MM.1S (cell line): ENCODE measurements at regions not wholly inside any gene's neighbourhood (a gene's known extent, or its start where the extent isn't known, plus 50 kb on each side); places are given as distances from the start of the nearest gene placed in this dataset.

Source experiments
- DNase-seq: peaks from one replicate; pipeline ENCODE4 v3.0.0-alpha.2; 2015
- H2AFZ ChIP-seq: fragments of 300-600 bp; sonication (generic); 2 replicates; pipeline ENCODE4 v1.6.0; 2016; ENCODE audit warnings: antibody characterized with exemption, low read length
- H3F3A ChIP-seq: fragments of 300-600 bp; sonication (generic); 2 replicates; pipeline ENCODE4 v1.6.1; 2016; ENCODE audit warnings: mild to moderate bottlenecking, antibody characterized with exemption, low read length, moderate library complexity, mixed read lengths; ENCODE audit not compliant: insufficient read depth
- H3K27ac ChIP-seq: fragments of 300-600 bp; sonication (generic); 2 replicates; pipeline ENCODE4 v1.5.1; 2016; ENCODE audit warnings: mild to moderate bottlenecking, low read length
- H3K27me3 ChIP-seq: fragments of 300-600 bp; sonication (generic); replicated peaks from 2 replicates; pipeline ENCODE4 v1.6.0; 2016; ENCODE audit warnings: low read length; ENCODE audit not compliant: insufficient read depth
- H3K36me3 ChIP-seq: fragments of 300-600 bp; sonication (generic); replicated peaks from 2 replicates; pipeline ENCODE4 v1.6.1; 2016; ENCODE audit warnings: mild to moderate bottlenecking, low read length, mixed read lengths; ENCODE audit not compliant: insufficient read depth
- H3K4me1 ChIP-seq: fragments of 300-600 bp; sonication (generic); 2 replicates; pipeline ENCODE4 v1.6.1; 2016; ENCODE audit warnings: low read length, mixed read lengths
- H3K4me2 ChIP-seq: fragments of 300-600 bp; sonication (generic); 2 replicates; pipeline ENCODE4 v1.6.0; 2016; ENCODE audit warnings: low read depth, low read length
- H3K4me3 ChIP-seq: fragments of 300-600 bp; sonication (generic); 2 replicates; pipeline ENCODE4 v1.5.1; 2016; ENCODE audit warnings: low read length, mixed read lengths
- H3K79me2 ChIP-seq: fragments of 300-600 bp; sonication (generic); 2 replicates; pipeline ENCODE4 v1.6.1; 2016; ENCODE audit warnings: mixed run types, low read length, mixed read lengths
- H3K9ac ChIP-seq: fragments of 300-600 bp; sonication (generic); 2 replicates; pipeline ENCODE4 v1.6.1; 2016; ENCODE audit warnings: low read length, mixed read lengths
- H3K9me2 ChIP-seq: fragments of 300-600 bp; sonication (generic); replicated peaks from 2 replicates; pipeline ENCODE4 v1.6.1; 2016; ENCODE audit warnings: mild to moderate bottlenecking, low read length, mixed read lengths; ENCODE audit not compliant: insufficient read depth
- H3K9me3 ChIP-seq: fragments of 300-600 bp; sonication (generic); replicated peaks from 2 replicates; pipeline ENCODE4 v1.6.1; 2016; ENCODE audit warnings: mild to moderate bottlenecking, low read length, mixed read lengths; ENCODE audit not compliant: insufficient read depth
- H4K20me1 ChIP-seq: fragments of 300-600 bp; sonication (generic); 2 replicates; pipeline ENCODE4 v1.6.1; 2016; ENCODE audit warnings: mild to moderate bottlenecking, low read length, moderate library complexity, mixed read lengths; ENCODE audit not compliant: insufficient read depth
- EZH2 ChIP-seq: fragments of 300-600 bp; sonication (generic); optimal IDR thresholded peaks from 2 replicates; pipeline ENCODE3; 2017; ENCODE audit warnings: low read depth, mild to moderate bottlenecking, antibody characterized with exemption, low read length, mixed read lengths
- EZH2phosphoT487 ChIP-seq: fragments of 300-600 bp; sonication (generic); IDR thresholded peaks from 2 replicates; pipeline ENCODE4 v1.6.1; 2018; ENCODE audit warnings: antibody characterized with exemption, low read length
- TF ChIP-seq, protein P1 (sequence below): fragments of 300-600 bp; sonication (generic); IDR thresholded peaks from 2 replicates; pipeline ENCODE4 v1.5.1; 2016; ENCODE audit warnings: antibody characterized with exemption, low read length, mixed read lengths

DNA sequence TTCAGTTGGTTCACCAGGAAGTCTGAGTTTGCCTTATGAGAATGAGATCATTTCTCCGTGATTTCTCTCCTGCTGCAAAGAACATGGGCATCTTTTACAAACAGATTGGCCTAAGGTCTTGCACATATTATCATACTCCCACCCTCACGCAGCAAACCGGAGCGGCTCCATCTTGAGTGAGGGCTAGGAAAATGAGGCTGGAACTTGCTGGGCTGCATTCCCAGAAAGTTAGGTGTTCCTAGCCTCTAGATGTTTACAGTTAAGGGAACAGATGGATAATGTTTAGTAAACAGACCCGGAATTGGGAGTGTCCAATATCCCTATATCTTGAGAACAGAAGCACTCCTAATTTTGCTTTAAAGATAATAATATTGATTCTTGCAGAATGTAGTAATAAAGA lies 247.9 kb upstream of the VCX3A start:
- Histone ChIP-seq H3K27ac (no peak overlapping the region), H3K36me3 (no peaks in the 10 kb centered on the region), H2AFZ (no peak overlapping the region), H3K4me2 (no peak overlapping the region), H3K4me1 (peaks cover 6% of the 10 kb centered on the region), H3K9me3 (no peaks in the 10 kb centered on the region), H3K79me2 (no peaks in the 10 kb centered on the region), H3K27me3 (no peaks in the 10 kb centered on the region), H3K9ac (no peak overlapping the region), H3F3A (no peaks in the 10 kb centered on the region), H3K4me3 (no peak overlapping the region), H3K9me2 (no peaks in the 10 kb centered on the region), H4K20me1 (no peaks in the 10 kb centered on the region)
- no peak for DNase-seq
- TF ChIP-seq EZH2 (no peak), EZH2phosphoT487 (no peak)
- TF ChIP-seq, protein P1, sequence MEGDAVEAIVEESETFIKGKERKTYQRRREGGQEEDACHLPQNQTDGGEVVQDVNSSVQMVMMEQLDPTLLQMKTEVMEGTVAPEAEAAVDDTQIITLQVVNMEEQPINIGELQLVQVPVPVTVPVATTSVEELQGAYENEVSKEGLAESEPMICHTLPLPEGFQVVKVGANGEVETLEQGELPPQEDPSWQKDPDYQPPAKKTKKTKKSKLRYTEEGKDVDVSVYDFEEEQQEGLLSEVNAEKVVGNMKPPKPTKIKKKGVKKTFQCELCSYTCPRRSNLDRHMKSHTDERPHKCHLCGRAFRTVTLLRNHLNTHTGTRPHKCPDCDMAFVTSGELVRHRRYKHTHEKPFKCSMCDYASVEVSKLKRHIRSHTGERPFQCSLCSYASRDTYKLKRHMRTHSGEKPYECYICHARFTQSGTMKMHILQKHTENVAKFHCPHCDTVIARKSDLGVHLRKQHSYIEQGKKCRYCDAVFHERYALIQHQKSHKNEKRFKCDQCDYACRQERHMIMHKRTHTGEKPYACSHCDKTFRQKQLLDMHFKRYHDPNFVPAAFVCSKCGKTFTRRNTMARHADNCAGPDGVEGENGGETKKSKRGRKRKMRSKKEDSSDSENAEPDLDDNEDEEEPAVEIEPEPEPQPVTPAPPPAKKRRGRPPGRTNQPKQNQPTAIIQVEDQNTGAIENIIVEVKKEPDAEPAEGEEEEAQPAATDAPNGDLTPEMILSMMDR = no peak

DNA sequence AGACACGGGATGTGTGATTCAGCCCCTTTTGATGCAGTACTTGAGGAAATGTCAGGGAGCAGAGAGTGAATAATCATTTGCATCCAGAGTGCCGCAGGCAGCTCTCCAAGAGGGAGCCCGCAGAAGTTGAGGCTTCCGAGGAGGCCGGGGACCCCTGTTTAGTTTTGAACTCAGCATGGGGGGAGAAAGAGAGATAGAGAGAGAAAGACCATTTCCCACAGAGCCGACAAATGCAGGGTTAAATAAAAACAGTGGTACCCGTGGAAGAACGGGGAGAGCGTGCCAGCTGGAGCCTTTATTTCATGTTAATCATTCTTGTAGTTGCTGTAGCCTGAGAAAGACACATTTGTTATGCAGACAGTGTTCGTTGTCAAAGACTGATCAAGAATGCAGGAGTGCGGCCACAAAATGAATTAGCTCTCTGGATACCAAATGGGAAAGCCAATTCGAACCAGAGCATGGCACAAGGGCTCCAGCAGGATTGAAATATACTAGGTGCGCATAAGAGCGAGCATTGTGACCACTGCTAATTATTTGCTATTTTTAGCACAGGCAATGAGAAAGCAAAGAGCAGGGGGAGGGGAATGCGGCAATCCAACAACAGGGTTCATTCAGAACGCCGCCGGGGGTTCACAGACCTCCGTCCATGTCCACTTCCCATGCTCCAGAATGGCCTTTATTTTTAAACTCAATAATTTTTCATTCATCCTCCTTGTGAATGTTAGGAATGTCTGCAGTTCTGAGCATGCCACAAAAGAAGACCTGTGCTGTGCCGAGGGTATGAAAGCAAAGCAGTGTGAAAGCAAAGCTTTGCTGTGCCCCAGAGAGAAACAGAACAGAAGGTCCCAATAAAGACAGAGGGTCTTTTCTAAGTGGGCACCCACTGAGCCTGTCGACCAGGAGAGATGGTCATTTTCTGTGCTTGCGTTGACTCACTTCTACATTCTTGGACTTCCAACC lies 243.9 kb upstream of the VCX3A start:
- no peaks in the 10 kb centered on the region for H3K79me2 ChIP-seq
- H3K9ac ChIP-seq = no peak overlapping the region
- H3K4me3 ChIP-seq = no peak overlapping the region
- no peak overlapping the region for H3K4me2 ChIP-seq
- H3K4me1 ChIP-seq = peaks cover 18% of the 10 kb centered on the region
- TF ChIP-seq EZH2phosphoT487 = no peak
- no peak for TF ChIP-seq EZH2
- no peaks in the 10 kb centered on the region for H3K36me3 ChIP-seq
- H3K27me3 ChIP-seq = no peaks in the 10 kb centered on the region
- H3K9me3 ChIP-seq = no peaks in the 10 kb centered on the region
- H3K9me2 ChIP-seq = no peaks in the 10 kb centered on the region
- H4K20me1 ChIP-seq = no peaks in the 10 kb centered on the region
- no peak overlapping the region for H3K27ac ChIP-seq
- no peak for DNase-seq
- no peak overlapping the region for H2AFZ ChIP-seq
- no peaks in the 10 kb centered on the region for H3F3A ChIP-seq

DNA sequence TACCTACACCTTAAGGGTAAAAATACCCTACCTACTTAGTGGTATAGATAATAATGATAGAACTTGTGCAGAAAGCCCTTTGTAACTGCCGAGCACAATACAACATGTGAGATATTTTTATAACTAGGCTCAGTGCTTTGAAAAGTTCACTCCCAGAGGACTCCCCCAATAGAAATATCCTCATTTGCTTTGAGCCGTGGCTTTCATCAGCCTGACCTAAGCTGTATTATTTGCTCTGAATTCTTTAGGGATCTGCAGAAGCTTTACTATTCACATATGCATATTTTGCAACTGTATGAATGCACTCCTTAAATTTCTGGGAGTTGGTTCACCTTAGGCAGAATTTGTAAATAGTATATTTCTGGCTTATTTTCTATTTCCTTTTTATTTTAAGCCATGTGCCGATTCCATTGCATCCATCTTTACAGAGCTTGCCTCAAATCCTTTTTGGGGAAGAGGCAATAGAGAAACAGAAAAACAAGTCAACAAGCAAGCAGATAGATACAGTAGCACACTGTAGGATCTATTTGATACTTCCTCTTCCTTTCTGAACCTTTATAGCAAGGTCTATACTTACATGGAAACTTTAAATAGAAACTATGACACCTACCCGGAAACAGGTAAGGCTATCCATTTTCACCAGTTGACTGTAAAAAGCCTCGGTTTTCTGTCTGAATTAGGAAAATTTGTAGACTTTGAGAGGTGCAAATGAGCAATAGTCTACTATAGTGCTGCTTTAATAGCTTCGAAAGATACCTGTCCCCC lies 242.5 kb upstream of the VCX3A start:
- TF ChIP-seq EZH2phosphoT487 = no peak
- TF ChIP-seq EZH2 = no peak
- Histone ChIP-seq H4K20me1 (no peaks in the 10 kb centered on the region), H3K27me3 (no peaks in the 10 kb centered on the region), H2AFZ (peak overlapping the region; percentile 60; the same call in 1 of the 2 replicates), H3K9me3 (no peaks in the 10 kb centered on the region), H3K4me2 (peak overlapping the region; percentile 39), H3K36me3 (no peaks in the 10 kb centered on the region), H3F3A (no peaks in the 10 kb centered on the region), H3K4me1 (peaks cover 18% of the 10 kb centered on the region), H3K27ac (peak overlapping the region; percentile 75), H3K9me2 (no peaks in the 10 kb centered on the region), H3K79me2 (no peaks in the 10 kb centered on the region), H3K4me3 (no peak overlapping the region), H3K9ac (peak overlapping the region; percentile 12; the same call in 1 of the 2 replicates)
- peak; percentile 35 for DNase-seq

DNA sequence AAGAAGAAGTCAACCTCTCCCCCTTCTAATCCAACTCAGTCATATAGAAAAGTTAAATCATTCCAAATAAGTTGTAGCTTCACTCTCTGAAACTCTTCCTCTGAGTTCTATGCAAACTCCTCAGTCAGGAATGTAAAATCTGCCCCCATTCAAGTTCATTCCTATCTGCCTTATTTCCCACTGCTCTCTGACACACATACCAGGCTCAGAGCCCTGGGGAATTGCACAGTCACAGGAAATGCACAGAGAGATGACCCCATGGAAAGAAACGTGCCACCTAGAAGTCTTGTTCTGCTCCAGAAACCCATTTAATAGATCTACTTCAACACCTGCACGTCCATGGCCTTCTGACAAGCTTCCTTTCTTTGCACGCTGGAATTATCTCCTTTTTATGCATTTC lies 236.0 kb upstream of the VCX3A start:
- TF ChIP-seq, protein P1 = no peak
- no peak for TF ChIP-seq EZH2phosphoT487
- no peak for TF ChIP-seq EZH2
- Histone ChIP-seq H3K79me2 (no peaks in the 10 kb centered on the region), H3F3A (no peaks in the 10 kb centered on the region), H3K9me3 (no peaks in the 10 kb centered on the region), H3K9me2 (no peaks in the 10 kb centered on the region), H3K27ac (no peak overlapping the region), H3K4me1 (no peaks in the 10 kb centered on the region), H4K20me1 (no peaks in the 10 kb centered on the region), H3K27me3 (no peaks in the 10 kb centered on the region), H3K36me3 (no peaks in the 10 kb centered on the region), H2AFZ (no peak overlapping the region), H3K4me2 (no peak overlapping the region), H3K4me3 (no peak overlapping the region), H3K9ac (no peak overlapping the region)
- no peak for DNase-seq
